ENCODE measurements at regions not wholly inside any gene's neighbourhood (a gene's known extent, or its start where the extent isn't known, plus 50 kb on each side); places are given as distances from the start of the nearest gene placed in this dataset.

DNA sequence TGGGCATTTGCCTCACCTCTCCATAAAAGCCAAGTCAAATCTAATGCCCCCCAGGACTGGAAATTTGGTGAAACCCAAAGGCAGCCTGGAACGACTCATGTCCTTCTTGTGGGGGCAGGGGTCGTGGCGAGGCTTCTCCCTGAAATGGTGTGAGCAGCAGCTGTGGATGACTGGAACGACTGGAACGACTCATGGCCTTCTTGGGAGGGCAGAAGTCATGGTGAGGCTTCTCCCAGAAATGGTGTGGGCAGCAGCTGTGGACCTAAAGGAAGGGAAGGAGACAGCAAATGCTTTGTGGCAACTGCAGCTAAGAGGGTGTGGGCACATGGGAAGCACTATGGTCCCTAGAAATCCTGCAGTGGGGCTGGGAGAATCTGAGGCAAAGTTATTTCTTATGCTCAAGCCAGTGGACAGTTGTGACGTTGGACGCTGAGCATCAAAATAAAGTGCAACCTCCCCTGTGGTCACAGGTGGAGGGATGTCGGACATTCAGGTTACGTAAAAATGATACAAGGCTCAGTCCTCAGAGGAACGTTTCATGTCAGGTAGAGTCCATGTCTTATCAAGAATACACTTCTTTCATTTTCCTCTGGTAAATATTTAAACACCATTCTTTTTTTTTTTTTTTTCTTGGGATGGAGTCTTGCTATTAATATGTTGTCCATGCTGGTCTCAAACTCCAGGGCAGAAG is 107.0 kb upstream of the KIF5B start (continued):
- TF ChIP-seq MXI1 (conservative IDR thresholded peaks at IDR 0.05; ENCODE audit: poor library complexity, severe bottlenecking) (no peak), EZH2 (IDR thresholded peaks at IDR 0.05; ENCODE audit: borderline replicate concordance, insufficient read depth, low read length, poor library complexity, severe bottlenecking) (no peak)

GRCh38 chr10:32161586-32161985 is 105.4 kb upstream of the KIF5B start:
- H2AFZ ChIP-seq (ENCODE audit: low read depth, low read length) = no peak overlapping the region
- H3K9me3 ChIP-seq (ENCODE audit: low read length) = no peaks in the 10 kb centered on the region
- H3K36me3 ChIP-seq (ENCODE audit: insufficient read depth, low read length) = no peaks in the 10 kb centered on the region
- H4K20me1 ChIP-seq (ENCODE audit: insufficient read depth) = no peaks in the 10 kb centered on the region
- no peaks in the 10 kb centered on the region for H3F3A ChIP-seq (ENCODE audit: insufficient read depth, low read length, poor library complexity, severe bottlenecking)
- no peak overlapping the region for H3K27ac ChIP-seq (ENCODE audit: low read length)
- no peaks in the 10 kb centered on the region for H3K27me3 ChIP-seq (ENCODE audit: insufficient read depth, low read depth, low read length)
- H3K4me2 ChIP-seq (ENCODE audit: low read length) = no peak overlapping the region
- no peak overlapping the region for H3K9ac ChIP-seq (ENCODE audit: low read length)
- no peaks in the 10 kb centered on the region for H3K79me2 ChIP-seq (replicated peaks; ENCODE audit: insufficient read depth, low read length)
- H3K4me3 ChIP-seq (ENCODE audit: low read length) = no peak overlapping the region
- H3K9me2 ChIP-seq (ENCODE audit: insufficient read depth, low read length) = no peaks in the 10 kb centered on the region
- no peak for TF ChIP-seq POLR2AphosphoS5 (IDR thresholded peaks at IDR 0.05)
- no peak for TF ChIP-seq MXI1 (conservative IDR thresholded peaks at IDR 0.05; ENCODE audit: poor library complexity, severe bottlenecking)
- no peak for TF ChIP-seq TAF1 (IDR thresholded peaks at IDR 0.05; ENCODE audit: low read depth)
- no peak for TF ChIP-seq SMC3 (conservative IDR thresholded peaks at IDR 0.05; ENCODE audit: poor library complexity)
- TF ChIP-seq REST (IDR thresholded peaks at IDR 0.05; ENCODE audit: borderline replicate concordance) = no peak
- no peak for TF ChIP-seq RAD21 (conservative IDR thresholded peaks at IDR 0.05)
- TF ChIP-seq EP300 (conservative IDR thresholded peaks at IDR 0.05; ENCODE audit: poor library complexity, severe bottlenecking) = no peak
- no peak for TF ChIP-seq EZH2 (IDR thresholded peaks at IDR 0.05; ENCODE audit: borderline replicate concordance, insufficient read depth, low read length, poor library complexity, severe bottlenecking)
- TF ChIP-seq, protein P1, sequence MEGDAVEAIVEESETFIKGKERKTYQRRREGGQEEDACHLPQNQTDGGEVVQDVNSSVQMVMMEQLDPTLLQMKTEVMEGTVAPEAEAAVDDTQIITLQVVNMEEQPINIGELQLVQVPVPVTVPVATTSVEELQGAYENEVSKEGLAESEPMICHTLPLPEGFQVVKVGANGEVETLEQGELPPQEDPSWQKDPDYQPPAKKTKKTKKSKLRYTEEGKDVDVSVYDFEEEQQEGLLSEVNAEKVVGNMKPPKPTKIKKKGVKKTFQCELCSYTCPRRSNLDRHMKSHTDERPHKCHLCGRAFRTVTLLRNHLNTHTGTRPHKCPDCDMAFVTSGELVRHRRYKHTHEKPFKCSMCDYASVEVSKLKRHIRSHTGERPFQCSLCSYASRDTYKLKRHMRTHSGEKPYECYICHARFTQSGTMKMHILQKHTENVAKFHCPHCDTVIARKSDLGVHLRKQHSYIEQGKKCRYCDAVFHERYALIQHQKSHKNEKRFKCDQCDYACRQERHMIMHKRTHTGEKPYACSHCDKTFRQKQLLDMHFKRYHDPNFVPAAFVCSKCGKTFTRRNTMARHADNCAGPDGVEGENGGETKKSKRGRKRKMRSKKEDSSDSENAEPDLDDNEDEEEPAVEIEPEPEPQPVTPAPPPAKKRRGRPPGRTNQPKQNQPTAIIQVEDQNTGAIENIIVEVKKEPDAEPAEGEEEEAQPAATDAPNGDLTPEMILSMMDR (IDR thresholded peaks at IDR 0.05; ENCODE audit: poor library complexity, severe bottlenecking) = no peak

- Histone ChIP-seq H4K20me1 (ENCODE audit: insufficient read depth) (no peaks in the 10 kb centered on the region), H3K4me3 (ENCODE audit: low read length) (no peak overlapping the region), H3K79me2 (replicated peaks; ENCODE audit: insufficient read depth, low read length) (no peaks in the 10 kb centered on the region), H3K27me3 (ENCODE audit: insufficient read depth, low read depth, low read length) (no peaks in the 10 kb centered on the region), H3K9me2 (ENCODE audit: insufficient read depth, low read length) (no peaks in the 10 kb centered on the region), H3K27ac (ENCODE audit: low read length) (no peak overlapping the region), H3K4me2 (ENCODE audit: low read length) (no peak overlapping the region), H2AFZ (ENCODE audit: low read depth, low read length) (no peak overlapping the region), H3K9ac (ENCODE audit: low read length) (no peak overlapping the region), H3K36me3 (ENCODE audit: insufficient read depth, low read length) (no peaks in the 10 kb centered on the region), H3F3A (ENCODE audit: insufficient read depth, low read length, poor library complexity, severe bottlenecking) (no peaks in the 10 kb centered on the region), H3K9me3 (ENCODE audit: low read length) (no peaks in the 10 kb centered on the region)
- TF ChIP-seq TAF1 (IDR thresholded peaks at IDR 0.05; ENCODE audit: low read depth) = no peak
- TF ChIP-seq REST (IDR thresholded peaks at IDR 0.05; ENCODE audit: borderline replicate concordance) = no peak
- TF ChIP-seq POLR2AphosphoS5 (IDR thresholded peaks at IDR 0.05) = no peak
- no peak for TF ChIP-seq MXI1 (conservative IDR thresholded peaks at IDR 0.05; ENCODE audit: poor library complexity, severe bottlenecking)
- TF ChIP-seq, protein P1 (IDR thresholded peaks at IDR 0.05; ENCODE audit: poor library complexity, severe bottlenecking) = no peak
- TF ChIP-seq SMC3 (conservative IDR thresholded peaks at IDR 0.05; ENCODE audit: poor library complexity) = no peak
- TF ChIP-seq RAD21 (conservative IDR thresholded peaks at IDR 0.05) = no peak
- no peak for TF ChIP-seq EZH2 (IDR thresholded peaks at IDR 0.05; ENCODE audit: borderline replicate concordance, insufficient read depth, low read length, poor library complexity, severe bottlenecking)
- TF ChIP-seq EP300 (conservative IDR thresholded peaks at IDR 0.05; ENCODE audit: poor library complexity, severe bottlenecking) = no peak
Measured at GRCh38 chr10:32160864-32161263, 104.6 kb upstream of the KIF5B start.
